ENCODE measurements at regions not wholly inside any gene's neighbourhood (a gene's known extent, or its start where the extent isn't known, plus 50 kb on each side); places are given as distances from the start of the nearest gene placed in this dataset.

GRCh38 chr16:63130942-63131341, 1094.7 kb upstream of the CDH8 start:
- TF ChIP-seq CTCF (conservative IDR thresholded peaks at IDR 0.05) (no peak), ZFX (IDR thresholded peaks at IDR 0.05) (no peak)

Data from C4-2B (cell line).